ENCODE measurements at regions not wholly inside any gene's neighbourhood (a gene's known extent, or its start where the extent isn't known, plus 50 kb on each side); places are given as distances from the start of the nearest gene placed in this dataset.

GRCh38 chr4:144465546-144465945, 180.4 kb upstream of the HHIP start:
- H2BK5ac ChIP-seq (ENCODE audit: low read depth, low read length, poor library complexity, severe bottlenecking): no peak overlapping the region
- no peak overlapping the region for H2AK5ac ChIP-seq (ENCODE audit: low read length, severe bottlenecking)
- no peak overlapping the region for H2BK15ac ChIP-seq (ENCODE audit: low read depth, poor library complexity, severe bottlenecking)
- no peak overlapping the region for H3K27ac ChIP-seq (ENCODE audit: low read length, poor library complexity, severe bottlenecking)
- WGBS: 77% methylated on average over 2 of the region's 2 CpGs
- H2BK12ac ChIP-seq (ENCODE audit: low read length in 2 of 2): no peak overlapping the region
- no peak overlapping the region for H3K18ac ChIP-seq (ENCODE audit: low read depth in 1 of 2, low read length in 2 of 2)
- H3K4me2 ChIP-seq (ENCODE audit: low read length, poor library complexity, severe bottlenecking): no peak overlapping the region
- H3K4me1 ChIP-seq (ENCODE audit: control insufficient read depth, insufficient read depth, low read depth, low read length): no peaks in the 10 kb centered on the region
- H2AFZ ChIP-seq (ENCODE audit: low read depth, low read length): no peak overlapping the region
- H3K4me3 ChIP-seq (ENCODE audit: insufficient read depth in 1 of 2, low read depth in 1 of 2, low read length in 2 of 2): no peak overlapping the region
- no peaks in the 10 kb centered on the region for H3K27me3 ChIP-seq (ENCODE audit: control insufficient read depth in 1 of 2, insufficient read depth in 1 of 2, low read length in 2 of 2)
- no peak for DNase-seq
- no peak overlapping the region for H4K91ac ChIP-seq (ENCODE audit: low read length)
- no peaks in the 10 kb centered on the region for H3K79me1 ChIP-seq (replicated peaks; ENCODE audit: low read length, poor library complexity, severe bottlenecking)
- no peak overlapping the region for H3K9ac ChIP-seq (ENCODE audit: low read length)
- H3K23ac ChIP-seq (ENCODE audit: low read length in 2 of 2): no peak overlapping the region
- no peak overlapping the region for H3K4ac ChIP-seq (ENCODE audit: low read depth in 1 of 2, low read length in 2 of 2)
- no peak overlapping the region for H4K8ac ChIP-seq (ENCODE audit: low read length)
- H3K9me3 ChIP-seq (ENCODE audit: control insufficient read depth, low read length): no peaks in the 10 kb centered on the region
- no peak overlapping the region for H2BK120ac ChIP-seq (ENCODE audit: low read depth, low read length)
- no peak overlapping the region for H3K14ac ChIP-seq (ENCODE audit: low read length in 2 of 2)
- no peaks in the 10 kb centered on the region for H3K36me3 ChIP-seq (ENCODE audit: control insufficient read depth in 1 of 2, insufficient read depth in 2 of 2, low read depth in 1 of 2, low read length in 2 of 2)

GRCh38 chr4:144480068-144480467, 165.9 kb upstream of the HHIP start:
- H3K9ac ChIP-seq (ENCODE audit: low read length): no peak overlapping the region
- H3K4me1 ChIP-seq (ENCODE audit: control insufficient read depth, insufficient read depth, low read depth, low read length): no peaks in the 10 kb centered on the region
- no peak overlapping the region for H2BK15ac ChIP-seq (ENCODE audit: low read depth, poor library complexity, severe bottlenecking)
- H2AK5ac ChIP-seq (ENCODE audit: low read length, severe bottlenecking): no peak overlapping the region
- no peak overlapping the region for H3K14ac ChIP-seq (ENCODE audit: low read length in 2 of 2)
- H3K36me3 ChIP-seq (ENCODE audit: control insufficient read depth in 1 of 2, insufficient read depth in 2 of 2, low read depth in 1 of 2, low read length in 2 of 2): no peaks in the 10 kb centered on the region
- H3K18ac ChIP-seq (ENCODE audit: low read depth in 1 of 2, low read length in 2 of 2): no peak overlapping the region
- H2BK12ac ChIP-seq (ENCODE audit: low read length in 2 of 2): no peak overlapping the region
- H3K4me2 ChIP-seq (ENCODE audit: low read length, poor library complexity, severe bottlenecking): no peak overlapping the region
- H2BK5ac ChIP-seq (ENCODE audit: low read depth, low read length, poor library complexity, severe bottlenecking): no peak overlapping the region
- no peaks in the 10 kb centered on the region for H3K79me1 ChIP-seq (replicated peaks; ENCODE audit: low read length, poor library complexity, severe bottlenecking)
- H3K27ac ChIP-seq (ENCODE audit: low read length, poor library complexity, severe bottlenecking): no peak overlapping the region
- no peak overlapping the region for H3K4ac ChIP-seq (ENCODE audit: low read depth in 1 of 2, low read length in 2 of 2)
- no peaks in the 10 kb centered on the region for H3K27me3 ChIP-seq (ENCODE audit: control insufficient read depth in 1 of 2, insufficient read depth in 1 of 2, low read length in 2 of 2)
- no peak overlapping the region for H3K4me3 ChIP-seq (ENCODE audit: insufficient read depth in 1 of 2, low read depth in 1 of 2, low read length in 2 of 2)
- peaks cover 19% of the 10 kb centered on the region for H3K9me3 ChIP-seq (ENCODE audit: control insufficient read depth, low read length)
- no peak overlapping the region for H4K91ac ChIP-seq (ENCODE audit: low read length)
- no peak overlapping the region for H2AFZ ChIP-seq (ENCODE audit: low read depth, low read length)
- no peak overlapping the region for H3K23ac ChIP-seq (ENCODE audit: low read length in 2 of 2)
- H2BK120ac ChIP-seq (ENCODE audit: low read depth, low read length): no peak overlapping the region
- no peak overlapping the region for H4K8ac ChIP-seq (ENCODE audit: low read length)
- no peak for DNase-seq

GRCh38 chr4:144489831-144490230, 156.1 kb upstream of the HHIP start:
- no peak overlapping the region for H3K4me3 ChIP-seq (ENCODE audit: insufficient read depth in 1 of 2, low read depth in 1 of 2, low read length in 2 of 2)
- H2AFZ ChIP-seq (ENCODE audit: low read depth, low read length): no peak overlapping the region
- no peak overlapping the region for H3K14ac ChIP-seq (ENCODE audit: low read length in 2 of 2)
- no peak overlapping the region for H2BK120ac ChIP-seq (ENCODE audit: low read depth, low read length)
- no peak overlapping the region for H3K4me2 ChIP-seq (ENCODE audit: low read length, poor library complexity, severe bottlenecking)
- no peaks in the 10 kb centered on the region for H3K9me3 ChIP-seq (ENCODE audit: control insufficient read depth, low read length)
- no peak overlapping the region for H4K8ac ChIP-seq (ENCODE audit: low read length)
- H2BK5ac ChIP-seq (ENCODE audit: low read depth, low read length, poor library complexity, severe bottlenecking): no peak overlapping the region
- no peak for DNase-seq
- no peak overlapping the region for H3K4ac ChIP-seq (ENCODE audit: low read depth in 1 of 2, low read length in 2 of 2)
- H2BK12ac ChIP-seq (ENCODE audit: low read length in 2 of 2): no peak overlapping the region
- no peak overlapping the region for H4K91ac ChIP-seq (ENCODE audit: low read length)
- no peaks in the 10 kb centered on the region for H3K27me3 ChIP-seq (ENCODE audit: control insufficient read depth in 1 of 2, insufficient read depth in 1 of 2, low read length in 2 of 2)
- H3K18ac ChIP-seq (ENCODE audit: low read depth in 1 of 2, low read length in 2 of 2): no peak overlapping the region
- no peaks in the 10 kb centered on the region for H3K36me3 ChIP-seq (ENCODE audit: control insufficient read depth in 1 of 2, insufficient read depth in 2 of 2, low read depth in 1 of 2, low read length in 2 of 2)
- H2BK15ac ChIP-seq (ENCODE audit: low read depth, poor library complexity, severe bottlenecking): no peak overlapping the region
- H2AK5ac ChIP-seq (ENCODE audit: low read length, severe bottlenecking): no peak overlapping the region
- no peaks in the 10 kb centered on the region for H3K4me1 ChIP-seq (ENCODE audit: control insufficient read depth, insufficient read depth, low read depth, low read length)
- 80% methylated on average over 1 of the region's 1 CpG for WGBS
- no peaks in the 10 kb centered on the region for H3K79me1 ChIP-seq (replicated peaks; ENCODE audit: low read length, poor library complexity, severe bottlenecking)
- no peak overlapping the region for H3K9ac ChIP-seq (ENCODE audit: low read length)
- H3K27ac ChIP-seq (ENCODE audit: low read length, poor library complexity, severe bottlenecking): no peak overlapping the region
- H3K23ac ChIP-seq (ENCODE audit: low read length in 2 of 2): no peak overlapping the region

GRCh38 chr4:144494280-144494679, 151.7 kb upstream of the HHIP start:
- Histone ChIP-seq H2BK12ac (ENCODE audit: low read length in 2 of 2) (no peak overlapping the region), H2BK15ac (ENCODE audit: low read depth, poor library complexity, severe bottlenecking) (no peak overlapping the region), H2BK5ac (ENCODE audit: low read depth, low read length, poor library complexity, severe bottlenecking) (no peak overlapping the region), H4K8ac (ENCODE audit: low read length) (no peak overlapping the region), H4K91ac (ENCODE audit: low read length) (no peak overlapping the region), H3K4me3 (ENCODE audit: insufficient read depth in 1 of 2, low read depth in 1 of 2, low read length in 2 of 2) (no peak overlapping the region), H3K9me3 (ENCODE audit: control insufficient read depth, low read length) (no peaks in the 10 kb centered on the region), H3K23ac (ENCODE audit: low read length in 2 of 2) (no peak overlapping the region), H3K18ac (ENCODE audit: low read depth in 1 of 2, low read length in 2 of 2) (no peak overlapping the region), H3K79me1 (replicated peaks; ENCODE audit: low read length, poor library complexity, severe bottlenecking) (no peaks in the 10 kb centered on the region), H2BK120ac (ENCODE audit: low read depth, low read length) (no peak overlapping the region), H3K4ac (ENCODE audit: low read depth in 1 of 2, low read length in 2 of 2) (no peak overlapping the region), H3K27me3 (ENCODE audit: control insufficient read depth in 1 of 2, insufficient read depth in 1 of 2, low read length in 2 of 2) (no peaks in the 10 kb centered on the region), H2AFZ (ENCODE audit: low read depth, low read length) (no peak overlapping the region), H3K27ac (ENCODE audit: low read length, poor library complexity, severe bottlenecking) (no peak overlapping the region), H3K9ac (ENCODE audit: low read length) (no peak overlapping the region), H3K14ac (ENCODE audit: low read length in 2 of 2) (no peak overlapping the region), H3K36me3 (ENCODE audit: control insufficient read depth in 1 of 2, insufficient read depth in 2 of 2, low read depth in 1 of 2, low read length in 2 of 2) (no peaks in the 10 kb centered on the region), H3K4me2 (ENCODE audit: low read length, poor library complexity, severe bottlenecking) (no peak overlapping the region), H3K4me1 (ENCODE audit: control insufficient read depth, insufficient read depth, low read depth, low read length) (no peaks in the 10 kb centered on the region), H2AK5ac (ENCODE audit: low read length, severe bottlenecking) (no peak overlapping the region)
- no peak for DNase-seq
- 91% methylated on average over 2 of the region's 2 CpGs for WGBS

Data from mesenchymal stem cell (in vitro differentiated cells and primary cell).